Esophagus muscularis mucosa (tissue), 4 donors: ENCODE measurements at regions not wholly inside any gene's neighbourhood (a gene's known extent, or its start where the extent isn't known, plus 50 kb on each side); places are given as distances from the start of the nearest gene placed in this dataset.
A peak's percentile ranks its signal among the peaks of the same experiment; 100 is the strongest.
"Not testable (repeated sequence)": the region's sequence is repeated elsewhere in the genome, so short reads cannot be mapped to it uniquely, and the experiment has no call there.

ENCODE experiments used
- DNase-seq: peaks from one replicate; pipeline ENCODE4 v3.0.0-alpha.2; 2017; ENCODE audit errors: extremely low spot score
- H3K27ac ChIP-seq, 4 donors: fragments of 200-600 bp; sonication (generic); replicated peaks in 1 of 4; 1 replicate in 3 of 4; 2 replicates in 1 of 4; pipeline ENCODE4 v1.5.1; 2016 to 2019; ENCODE audit warnings: mild to moderate bottlenecking in 1 of 4
- H3K27me3 ChIP-seq, 4 donors: fragments of 200-600 bp; sonication (generic); one replicate each; pipeline versions ENCODE4 v1.5.1 to v1.6.0; 2016 to 2019
- H3K36me3 ChIP-seq, 4 donors: fragments of 200-600 bp; sonication (generic); one replicate each; pipeline ENCODE4 v1.5.1; 2016 to 2019
- H3K4me1 ChIP-seq, 4 donors: fragments of 200-600 bp; sonication (generic); one replicate each; pipeline ENCODE4 v1.5.1; 2016 to 2019
- H3K4me3 ChIP-seq, 4 donors: fragments of 200-600 bp; sonication (generic); 1 replicate in 2 of 4; 2 replicates in 2 of 4; pipeline ENCODE4 v1.5.1; 2016 to 2019; ENCODE audit warnings: mild to moderate bottlenecking in 4 of 4, moderate library complexity in 1 of 4
- H3K9me3 ChIP-seq, 4 donors: fragments of 200-600 bp; sonication (generic); 1 replicate in 3 of 4; 2 replicates in 1 of 4; pipeline ENCODE4 v1.5.1; 2016 to 2019
- CTCF ChIP-seq, 3 experiments: fragments of 200-600 bp in 2 of 3; fragments of 450-650 bp in 1 of 3; sonication (generic) in 2 of 3; IDR thresholded peaks; one replicate each; pipeline ENCODE4 v1.5.1; 2017 to 2019; ENCODE audit warnings: antibody characterized with exemption in 3 of 3, mild to moderate bottlenecking in 2 of 3, moderate library complexity in 1 of 3
- EP300 ChIP-seq: sonication (generic); formaldehyde crosslinking; IDR thresholded peaks from one replicate; pipeline ENCODE4 v1.6.1; 2017; ENCODE audit warnings: antibody characterized with exemption
- POLR2A ChIP-seq: fragments of 450-650 bp; IDR thresholded peaks from one replicate; pipeline ENCODE4 v1.6.1; 2017; ENCODE audit warnings: antibody characterized with exemption, moderate library complexity, mild to moderate bottlenecking, low read depth
- POLR2AphosphoS5 ChIP-seq, 2 donors: sonication (generic); formaldehyde crosslinking; IDR thresholded peaks; one replicate each; pipeline ENCODE4 v1.6.1; 2017; ENCODE audit warnings: antibody characterized with exemption in 2 of 2
- WGBS: methylation state at CpG from one replicate; pipeline ENCODE4 v1.1.5; 2018; 5-methylcytosine and 5-hydroxymethylcytosine counted together
- intact Hi-C: fragments of 100-400 bp; cut with DNase I; formaldehyde crosslinking; loops from one replicate; pipeline ENCODE4 v1.15.1; 2023

- intact Hi-C loops, result no loop called here
- Histone ChIP-seq H3K4me3 (no peak overlapping the region), H3K27ac (peak overlapping the region in 2 of 4 donors; percentile 13 to 46), H3K27me3 (no peaks in the 10 kb centered on the region), H3K4me1 (peaks cover 3 to 44% (median 32%) of the 10 kb centered on the region in 4 donors), H3K36me3 (no peaks in the 10 kb centered on the region), H3K9me3 (no peaks in the 10 kb centered on the region)
- TF ChIP-seq EP300, result no peak
- TF ChIP-seq CTCF (IDR thresholded peaks at IDR 0.05), result no peak
- no peak for TF ChIP-seq POLR2A
- TF ChIP-seq POLR2AphosphoS5 (IDR thresholded peaks at IDR 0.05), result no peak
- DNase-seq, result no peak
- 88% methylated on average over 3 of the region's 3 CpGs for WGBS
Measured at GRCh38 chr10:3875842-3876235, 90.8 kb upstream of the KLF6 start.

GRCh38 chr10:3874990-3875841 lies 90.2 kb upstream of the KLF6 start:
- 60% methylated on average over 6 of the region's 6 CpGs for WGBS
- H3K4me1 ChIP-seq, result peaks cover 3 to 44% (median 32%) of the 10 kb centered on the region in 4 donors
- H3K36me3 ChIP-seq, result no peaks in the 10 kb centered on the region
- H3K9me3 ChIP-seq, result no peaks in the 10 kb centered on the region
- intact Hi-C loops, result no loop called here
- no peaks in the 10 kb centered on the region for H3K27me3 ChIP-seq
- TF ChIP-seq EP300, result no peak
- no peak for TF ChIP-seq POLR2AphosphoS5 (IDR thresholded peaks at IDR 0.05)
- no peak for TF ChIP-seq CTCF (IDR thresholded peaks at IDR 0.05)
- TF ChIP-seq POLR2A, result no peak
- H3K4me3 ChIP-seq, result no peak overlapping the region
- H3K27ac ChIP-seq, result peak overlapping the region; percentile 46 to 67 (median 54)
- DNase-seq, result no peak

DNA sequence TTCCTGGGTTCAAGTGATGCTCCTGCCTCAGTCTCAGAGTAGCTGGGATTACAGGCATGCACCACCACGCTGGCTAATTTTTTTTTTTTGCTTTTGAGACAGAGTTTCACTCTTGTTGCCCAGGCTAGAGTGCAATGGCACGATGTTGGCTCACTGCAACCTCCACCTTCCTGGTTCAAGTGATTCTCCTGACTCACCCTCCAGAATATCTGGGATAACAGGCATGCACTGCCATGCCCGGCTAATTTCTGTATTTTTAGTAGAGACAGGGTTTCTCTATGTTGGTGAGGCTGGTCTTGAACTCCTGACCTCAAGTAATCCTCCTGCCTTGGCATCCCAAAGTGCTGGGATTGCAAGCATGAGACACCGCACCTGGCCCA lies 89.6 kb upstream of the KLF6 start:
- H3K27ac ChIP-seq, result peak overlapping the region; percentile 46 to 67 (median 54)
- H3K9me3 ChIP-seq, intact Hi-C loops, DNase-seq, H3K4me3 ChIP-seq, H3K27me3 ChIP-seq, H3K36me3 ChIP-seq: not testable (repeated sequence)
- H3K4me1 ChIP-seq, result peaks cover 3 to 44% (median 31%) of the 10 kb centered on the region in 4 donors
- WGBS, result 83% methylated on average over 4 of the region's 4 CpGs

GRCh38 chr10:3873728-3874461 lies 88.9 kb upstream of the KLF6 start:
- intact Hi-C loops, result no loop called here
- TF ChIP-seq EP300 (no peak), POLR2A (no peak), POLR2AphosphoS5 (IDR thresholded peaks at IDR 0.05) (no peak), CTCF (IDR thresholded peaks at IDR 0.05) (no peak)
- peak overlapping the region; percentile 46 to 67 (median 54) for H3K27ac ChIP-seq

GRCh38 chr10:3872712-3873329 lies 87.8 kb upstream of the KLF6 start:
- Histone ChIP-seq H3K27ac (no peak overlapping the region), H3K27me3 (no peaks in the 10 kb centered on the region), H3K9me3 (no peaks in the 10 kb centered on the region), H3K4me3 (no peak overlapping the region), H3K36me3 (no peaks in the 10 kb centered on the region), H3K4me1 (peaks cover 3 to 46% (median 33%) of the 10 kb centered on the region in 4 donors)
- WGBS, result 81% methylated on average over 12 of the region's 12 CpGs
- intact Hi-C loops, result no loop called here
- TF ChIP-seq POLR2A (no peak), POLR2AphosphoS5 (IDR thresholded peaks at IDR 0.05) (no peak), CTCF (IDR thresholded peaks at IDR 0.05) (no peak), EP300 (no peak)
- no peak for DNase-seq

More at GRCh38 chr10:3873728-3874461, 88.9 kb upstream of the KLF6 start:
- 24% methylated on average over 7 of the region's 7 CpGs for WGBS
- no peaks in the 10 kb centered on the region for H3K27me3 ChIP-seq
- H3K9me3 ChIP-seq, result no peaks in the 10 kb centered on the region
- no peak overlapping the region for H3K4me3 ChIP-seq
- H3K4me1 ChIP-seq, result peaks cover 3 to 46% (median 33%) of the 10 kb centered on the region in 4 donors
- H3K36me3 ChIP-seq, result no peaks in the 10 kb centered on the region
- no peak for DNase-seq
